AG10803 (cell line): ENCODE measurements at regions not wholly inside any gene's neighbourhood (a gene's known extent, or its start where the extent isn't known, plus 50 kb on each side); places are given as distances from the start of the nearest gene placed in this dataset.
"Not testable (repeated sequence)": the region's sequence is repeated elsewhere in the genome, so short reads cannot be mapped to it uniquely, and the experiment has no call there.

Experiments
- DNase-seq: peaks from one replicate; pipeline ENCODE4 v3.0.0; 2010; ENCODE audit warnings: low read depth
- H3K4me3 ChIP-seq: 2 replicates; pipeline ENCODE4 v1.5.1; 2011; ENCODE audit warnings: mild to moderate bottlenecking, low read length, control low read depth
- CTCF ChIP-seq: conservative IDR thresholded peaks from 2 replicates; pipeline ENCODE4 v1.5.1; 2011; ENCODE audit warnings: mild to moderate bottlenecking, low read length, control low read depth, inconsistent platforms

- no peak overlapping the region for H3K4me3 ChIP-seq
- TF ChIP-seq CTCF: no peak
- DNase-seq: no peak
These were observed 1137.6 kb upstream of the LRRTM3 start for GRCh38 chr10:65788271-65788670.

GRCh38 chr10:65791979-65792378 is 1133.9 kb upstream of the LRRTM3 start:
- DNase-seq: no peak
- no peak overlapping the region for H3K4me3 ChIP-seq
- no peak for TF ChIP-seq CTCF

DNA sequence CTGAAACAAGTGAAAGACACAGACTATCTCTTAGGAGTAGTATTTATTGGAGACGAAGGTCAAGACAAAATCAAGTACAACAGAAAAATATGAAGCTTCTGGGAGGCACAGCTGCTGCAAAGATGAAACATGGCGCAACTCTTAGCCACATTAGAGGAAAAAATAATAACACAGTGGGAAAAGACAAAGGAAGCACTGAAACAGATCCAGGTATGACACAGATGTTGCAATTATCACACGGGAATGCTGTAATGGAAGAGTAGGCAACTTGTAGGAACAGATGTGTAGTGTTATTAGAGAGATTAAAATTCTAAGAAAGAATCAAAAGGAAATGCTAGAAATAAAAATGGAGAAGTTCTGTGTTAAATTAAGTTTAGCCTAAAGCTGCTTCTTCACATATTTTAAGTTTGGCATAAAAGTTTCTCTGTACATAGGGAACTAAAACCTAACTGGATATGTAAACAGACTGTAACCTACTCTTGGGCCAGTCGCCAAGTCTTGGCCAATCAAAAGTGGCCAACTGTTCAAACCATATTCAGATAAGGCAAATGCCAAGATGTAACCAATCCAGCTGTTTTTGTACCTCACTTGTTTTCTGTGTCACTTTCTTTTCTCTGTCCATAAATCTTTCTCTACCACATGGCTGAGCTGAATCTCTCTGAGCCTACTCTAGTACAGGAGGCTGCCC is 1132.0 kb upstream of the LRRTM3 start:
- DNase-seq: no peak
- TF ChIP-seq CTCF: no peak
- H3K4me3 ChIP-seq: no peak overlapping the region

GRCh38 chr10:65794861-65795260 is 1131.0 kb upstream of the LRRTM3 start:
- DNase-seq, H3K4me3 ChIP-seq: not testable (repeated sequence)

- no peak overlapping the region for H3K4me3 ChIP-seq
- DNase-seq: no peak
- TF ChIP-seq CTCF: no peak
These were observed 1129.4 kb upstream of the LRRTM3 start for GRCh38 chr10:65796472-65796871.

DNA sequence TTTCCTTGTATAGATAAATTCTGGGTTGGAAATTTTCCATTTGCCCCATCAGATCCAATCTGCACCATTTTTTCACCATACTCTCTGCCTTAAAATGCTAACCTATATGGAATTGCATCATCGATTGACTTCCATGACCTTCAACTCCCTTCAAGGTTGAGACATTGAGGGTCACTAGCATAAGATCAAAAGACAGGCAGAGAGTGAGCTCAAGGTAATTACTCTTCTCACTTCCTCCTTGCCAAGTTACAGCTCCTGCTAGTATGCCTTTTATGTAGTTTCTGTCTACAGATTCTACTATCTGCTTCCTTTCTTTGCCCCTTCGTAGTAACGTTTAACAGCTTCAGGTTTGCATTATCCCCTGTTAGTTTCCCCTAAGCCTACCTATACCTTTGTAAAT is 1127.7 kb upstream of the LRRTM3 start:
- no peak for DNase-seq
- no peak for TF ChIP-seq CTCF
- H3K4me3 ChIP-seq: no peak overlapping the region

GRCh38 chr10:65802391-65802790 is 1123.4 kb upstream of the LRRTM3 start:
- no peak for DNase-seq
- H3K4me3 ChIP-seq: no peak overlapping the region
- TF ChIP-seq CTCF: no peak

GRCh38 chr10:65805511-65805910 is 1120.3 kb upstream of the LRRTM3 start:
- DNase-seq: no peak
- TF ChIP-seq CTCF: no peak
- no peak overlapping the region for H3K4me3 ChIP-seq
